ENCODE measurements at regions not wholly inside any gene's neighbourhood (a gene's known extent, or its start where the extent isn't known, plus 50 kb on each side); places are given as distances from the start of the nearest gene placed in this dataset.
"Not testable (repeated sequence)": the region's sequence is repeated elsewhere in the genome, so short reads cannot be mapped to it uniquely, and the experiment has no call there.

GRCh38 chr10:6711881-6712280, 131.8 kb upstream of the PRKCQ start:
- H3K27me3 Mint-ChIP-seq: peaks cover 44% of the 10 kb centered on the region
- ATAC-seq (no peak), DNase-seq (no peak)
- no peak overlapping the region for H3K27ac Mint-ChIP-seq
- peaks cover 7% of the 10 kb centered on the region for H3K36me3 Mint-ChIP-seq (ENCODE audit: low read depth)
- H3K9me3 ChIP-seq (ENCODE audit: control insufficient read depth, low read length, poor library complexity, severe bottlenecking): no peaks in the 10 kb centered on the region
- no peak overlapping the region for H3K4me3 Mint-ChIP-seq
- peaks cover 11% of the 10 kb centered on the region for H3K4me1 Mint-ChIP-seq

GRCh38 chr10:6711408-6711841, 131.3 kb upstream of the PRKCQ start:
- H3K4me3 Mint-ChIP-seq: no peak overlapping the region
- DNase-seq (no peak), ATAC-seq (no peak)
- no peaks in the 10 kb centered on the region for H3K9me3 ChIP-seq (ENCODE audit: control insufficient read depth, low read length, poor library complexity, severe bottlenecking)
- peaks cover 45% of the 10 kb centered on the region for H3K27me3 Mint-ChIP-seq
- peaks cover 7% of the 10 kb centered on the region for H3K36me3 Mint-ChIP-seq (ENCODE audit: low read depth)
- H3K4me1 Mint-ChIP-seq: peaks cover 11% of the 10 kb centered on the region
- H3K27ac Mint-ChIP-seq: no peak overlapping the region

- H3K36me3 Mint-ChIP-seq (ENCODE audit: low read depth): peaks cover 7% of the 10 kb centered on the region
- H3K27me3 Mint-ChIP-seq: peaks cover 45% of the 10 kb centered on the region
- H3K27ac Mint-ChIP-seq: no peak overlapping the region
- H3K4me3 Mint-ChIP-seq: no peak overlapping the region
- DNase-seq (no peak), ATAC-seq (no peak)
- peaks cover 7% of the 10 kb centered on the region for H3K4me1 Mint-ChIP-seq
- H3K9me3 ChIP-seq (ENCODE audit: control insufficient read depth, low read length, poor library complexity, severe bottlenecking): no peaks in the 10 kb centered on the region
Measured at GRCh38 chr10:6707352-6707751, 127.3 kb upstream of the PRKCQ start.

GRCh38 chr10:6706725-6707124, 126.6 kb upstream of the PRKCQ start:
- Mint-ChIP-seq H3K27me3 (peaks cover 49% of the 10 kb centered on the region), H3K27ac (no peak overlapping the region), H3K4me3 (no peak overlapping the region), H3K4me1 (peaks cover 7% of the 10 kb centered on the region), H3K36me3 (ENCODE audit: low read depth) (peaks cover 7% of the 10 kb centered on the region)
- no peak for ATAC-seq
- no peaks in the 10 kb centered on the region for H3K9me3 ChIP-seq (ENCODE audit: control insufficient read depth, low read length, poor library complexity, severe bottlenecking)
- no peak for DNase-seq

GRCh38 chr10:6704896-6705295, 124.8 kb upstream of the PRKCQ start:
- Mint-ChIP-seq H3K27ac (no peak overlapping the region), H3K36me3 (ENCODE audit: low read depth) (peaks cover 5% of the 10 kb centered on the region), H3K4me3 (no peak overlapping the region), H3K4me1 (peaks cover 9% of the 10 kb centered on the region), H3K27me3 (peaks cover 49% of the 10 kb centered on the region)
- ATAC-seq (no peak), DNase-seq (no peak)
- no peaks in the 10 kb centered on the region for H3K9me3 ChIP-seq (ENCODE audit: control insufficient read depth, low read length, poor library complexity, severe bottlenecking)

GRCh38 chr10:6702833-6703232, 122.8 kb upstream of the PRKCQ start:
- not testable (repeated sequence) for ATAC-seq; H3K4me1 Mint-ChIP-seq; H3K4me3 Mint-ChIP-seq; H3K9me3 ChIP-seq (ENCODE audit: control insufficient read depth, low read length, poor library complexity, severe bottlenecking); H3K36me3 Mint-ChIP-seq (ENCODE audit: low read depth); H3K27ac Mint-ChIP-seq; DNase-seq
- H3K27me3 Mint-ChIP-seq: peaks cover 48% of the 10 kb centered on the region

GRCh38 chr10:6702030-6702429, 122.0 kb upstream of the PRKCQ start:
- no peaks in the 10 kb centered on the region for H3K9me3 ChIP-seq (ENCODE audit: control insufficient read depth, low read length, poor library complexity, severe bottlenecking)
- Mint-ChIP-seq H3K27me3 (peaks cover 42% of the 10 kb centered on the region), H3K4me1 (peaks cover 7% of the 10 kb centered on the region), H3K27ac (no peak overlapping the region), H3K4me3 (no peak overlapping the region), H3K36me3 (ENCODE audit: low read depth) (peaks cover 2% of the 10 kb centered on the region)
- DNase-seq (no peak), ATAC-seq (no peak)

- Mint-ChIP-seq H3K36me3 (ENCODE audit: low read depth) (peaks cover 2% of the 10 kb centered on the region), H3K27ac (no peak overlapping the region), H3K4me3 (peak overlapping the region; percentile 49), H3K4me1 (peaks cover 7% of the 10 kb centered on the region), H3K27me3 (peaks cover 42% of the 10 kb centered on the region)
- no peaks in the 10 kb centered on the region for H3K9me3 ChIP-seq (ENCODE audit: control insufficient read depth, low read length, poor library complexity, severe bottlenecking)
- ATAC-seq (no peak), DNase-seq (no peak)
Measured at GRCh38 chr10:6701289-6701688, 121.2 kb upstream of the PRKCQ start.

- DNase-seq (no peak), ATAC-seq (no peak)
- Mint-ChIP-seq H3K4me1 (peaks cover 7% of the 10 kb centered on the region), H3K36me3 (ENCODE audit: low read depth) (peaks cover 2% of the 10 kb centered on the region), H3K4me3 (no peak overlapping the region), H3K27ac (no peak overlapping the region), H3K27me3 (peaks cover 43% of the 10 kb centered on the region)
- no peaks in the 10 kb centered on the region for H3K9me3 ChIP-seq (ENCODE audit: control insufficient read depth, low read length, poor library complexity, severe bottlenecking)
Measured at GRCh38 chr10:6700066-6700465, 120.0 kb upstream of the PRKCQ start.

- DNase-seq (no peak), ATAC-seq (no peak)
- H3K36me3 Mint-ChIP-seq (ENCODE audit: low read depth): peaks cover 2% of the 10 kb centered on the region
- H3K4me3 Mint-ChIP-seq: no peak overlapping the region
- no peaks in the 10 kb centered on the region for H3K9me3 ChIP-seq (ENCODE audit: control insufficient read depth, low read length, poor library complexity, severe bottlenecking)
- peaks cover 51% of the 10 kb centered on the region for H3K27me3 Mint-ChIP-seq
- H3K4me1 Mint-ChIP-seq: peaks cover 7% of the 10 kb centered on the region
- H3K27ac Mint-ChIP-seq: no peak overlapping the region
Measured at GRCh38 chr10:6699336-6699735, 119.3 kb upstream of the PRKCQ start.

- Mint-ChIP-seq H3K27me3 (peaks cover 64% of the 10 kb centered on the region), H3K4me1 (peaks cover 2% of the 10 kb centered on the region), H3K27ac (no peak overlapping the region), H3K4me3 (no peak overlapping the region), H3K36me3 (ENCODE audit: low read depth) (peaks cover 4% of the 10 kb centered on the region)
- no peak for DNase-seq
- H3K9me3 ChIP-seq (ENCODE audit: control insufficient read depth, low read length, poor library complexity, severe bottlenecking): no peaks in the 10 kb centered on the region
- no peak for ATAC-seq
Measured at GRCh38 chr10:6695519-6695918, 115.4 kb upstream of the PRKCQ start.

GRCh38 chr10:6694447-6695140, 114.5 kb upstream of the PRKCQ start:
- H3K36me3 Mint-ChIP-seq (ENCODE audit: low read depth): peaks cover 2% of the 10 kb centered on the region
- no peak for ATAC-seq
- DNase-seq: no peak
- H3K27ac Mint-ChIP-seq: no peak overlapping the region
- peaks cover 61% of the 10 kb centered on the region for H3K27me3 Mint-ChIP-seq
- no peaks in the 10 kb centered on the region for H3K9me3 ChIP-seq (ENCODE audit: control insufficient read depth, low read length, poor library complexity, severe bottlenecking)
- no peak overlapping the region for H3K4me3 Mint-ChIP-seq
- peaks cover 2% of the 10 kb centered on the region for H3K4me1 Mint-ChIP-seq

GRCh38 chr10:6692856-6693255, 112.8 kb upstream of the PRKCQ start:
- DNase-seq: no peak
- H3K36me3 Mint-ChIP-seq (ENCODE audit: low read depth): peaks cover 2% of the 10 kb centered on the region
- H3K4me3 Mint-ChIP-seq: no peak overlapping the region
- no peaks in the 10 kb centered on the region for H3K9me3 ChIP-seq (ENCODE audit: control insufficient read depth, low read length, poor library complexity, severe bottlenecking)
- H3K4me1 Mint-ChIP-seq: no peaks in the 10 kb centered on the region
- no peak overlapping the region for H3K27ac Mint-ChIP-seq
- peaks cover 65% of the 10 kb centered on the region for H3K27me3 Mint-ChIP-seq
- no peak for ATAC-seq

- no peak overlapping the region for H3K27ac Mint-ChIP-seq
- peaks cover 71% of the 10 kb centered on the region for H3K27me3 Mint-ChIP-seq
- no peaks in the 10 kb centered on the region for H3K9me3 ChIP-seq (ENCODE audit: control insufficient read depth, low read length, poor library complexity, severe bottlenecking)
- DNase-seq (no peak), ATAC-seq (no peak)
- H3K4me3 Mint-ChIP-seq: no peak overlapping the region
- peaks cover 2% of the 10 kb centered on the region for H3K36me3 Mint-ChIP-seq (ENCODE audit: low read depth)
- H3K4me1 Mint-ChIP-seq: no peaks in the 10 kb centered on the region
Measured at GRCh38 chr10:6692103-6692502, 112.0 kb upstream of the PRKCQ start.
